HG03095 (cell line): ENCODE measurements at regions not wholly inside any gene's neighbourhood (a gene's known extent, or its start where the extent isn't known, plus 50 kb on each side); places are given as distances from the start of the nearest gene placed in this dataset.

ENCODE experiments used
- ATAC-seq: cut with Tn5 transposase; IDR thresholded peaks from one replicate; pipeline ENCODE4 v1.9.1; 2021; ENCODE audit warnings: moderate library complexity; ENCODE audit not compliant: unreplicated experiment

GRCh38 chr10:108753326-108753725 is 1170.0 kb downstream of the XPNPEP1 start:
- no peak for ATAC-seq

GRCh38 chr10:108749042-108749441 is 1174.3 kb downstream of the XPNPEP1 start:
- no peak for ATAC-seq

GRCh38 chr10:108736111-108736510 is 1187.2 kb downstream of the XPNPEP1 start:
- ATAC-seq, result no peak

GRCh38 chr10:108735380-108735779 is 1187.9 kb downstream of the XPNPEP1 start:
- ATAC-seq, result no peak

GRCh38 chr10:108721874-108722273 is 1201.4 kb downstream of the XPNPEP1 start:
- no peak for ATAC-seq

GRCh38 chr10:108716352-108716751 is 1207.0 kb downstream of the XPNPEP1 start:
- ATAC-seq, result no peak

- ATAC-seq, result no peak
Measured at GRCh38 chr10:108709927-108710722, 1213.2 kb downstream of the XPNPEP1 start.

- no peak for ATAC-seq
Measured at GRCh38 chr10:108708363-108708762, 1214.9 kb downstream of the XPNPEP1 start.

GRCh38 chr10:108696792-108697477 is 1226.4 kb downstream of the XPNPEP1 start:
- peak; percentile 94 for ATAC-seq

GRCh38 chr10:108691126-108691525 is 1232.2 kb downstream of the XPNPEP1 start:
- ATAC-seq, result no peak

- no peak for ATAC-seq
Measured at GRCh38 chr10:108690530-108690929, 1232.8 kb downstream of the XPNPEP1 start.

- no peak for ATAC-seq
Measured at GRCh38 chr10:108689891-108690290, 1233.4 kb downstream of the XPNPEP1 start.

GRCh38 chr10:108688314-108688713 is 1235.0 kb downstream of the XPNPEP1 start:
- no peak for ATAC-seq

- ATAC-seq, result no peak
Measured at GRCh38 chr10:108685863-108686531, 1237.3 kb downstream of the XPNPEP1 start.

GRCh38 chr10:108684431-108684830 is 1238.9 kb downstream of the XPNPEP1 start:
- ATAC-seq, result no peak

- no peak for ATAC-seq
Measured at GRCh38 chr10:108673741-108674140, 1249.6 kb downstream of the XPNPEP1 start.

GRCh38 chr10:108663587-108663986 is 1259.7 kb downstream of the XPNPEP1 start:
- ATAC-seq, result no peak

GRCh38 chr10:108662975-108663374 is 1260.3 kb downstream of the XPNPEP1 start:
- ATAC-seq, result no peak

- ATAC-seq, result no peak
Measured at GRCh38 chr10:108655057-108655456, 1268.3 kb downstream of the XPNPEP1 start.

GRCh38 chr10:108653531-108653930 is 1269.8 kb downstream of the XPNPEP1 start:
- no peak for ATAC-seq

- ATAC-seq, result no peak
Measured at GRCh38 chr10:108639010-108639409, 1284.3 kb downstream of the XPNPEP1 start.

- ATAC-seq, result no peak
Measured at GRCh38 chr10:108638225-108638624, 1285.1 kb downstream of the XPNPEP1 start.
